GM04504 (cell line): ENCODE measurements at regions not wholly inside any gene's neighbourhood (a gene's known extent, or its start where the extent isn't known, plus 50 kb on each side); places are given as distances from the start of the nearest gene placed in this dataset.
A peak's percentile ranks its signal among the peaks of the same experiment; 100 is the strongest.

Experiments used
- DNase-seq: peaks from one replicate; pipeline ENCODE4 v3.0.0-alpha.2; 2012; ENCODE audit warnings: low read depth

- no peak for DNase-seq
Observed at GRCh38 chr6:84417260-84417659, 189.8 kb upstream of the CEP162 start.

DNA sequence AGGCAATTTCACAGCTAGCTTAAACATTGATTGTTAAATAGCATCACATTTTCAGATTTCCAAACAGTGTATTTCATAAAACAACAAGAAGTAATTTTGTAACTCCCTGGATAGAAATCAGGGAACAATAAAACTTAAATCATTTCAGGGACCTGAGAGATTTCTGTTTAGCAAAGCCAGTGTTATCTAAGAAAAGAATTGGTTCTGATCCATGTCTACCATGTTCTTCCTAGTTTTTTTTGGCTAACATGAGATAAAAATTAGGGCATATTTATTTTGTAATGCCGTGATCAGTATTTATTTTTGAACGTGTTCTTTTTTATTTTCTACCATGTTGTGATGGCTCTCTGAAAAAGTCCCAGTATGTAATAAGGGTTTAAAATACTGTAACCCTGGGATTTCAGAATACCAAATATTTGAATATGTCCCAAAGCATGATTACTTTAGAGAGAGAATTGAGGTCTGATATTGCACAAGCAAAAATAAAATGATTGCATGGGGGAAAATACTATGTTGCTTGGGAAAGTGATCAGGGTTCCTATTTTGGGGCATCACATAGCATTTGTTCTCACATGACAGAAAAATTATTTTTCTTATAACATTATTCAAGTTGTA is 188.7 kb upstream of the CEP162 start:
- DNase-seq: no peak

GRCh38 chr6:84415517-84415916 is 188.1 kb upstream of the CEP162 start:
- no peak for DNase-seq

- DNase-seq: no peak
Observed at GRCh38 chr6:84415068-84415467, 187.6 kb upstream of the CEP162 start.

GRCh38 chr6:84414531-84414930 is 187.1 kb upstream of the CEP162 start:
- DNase-seq: no peak

DNA sequence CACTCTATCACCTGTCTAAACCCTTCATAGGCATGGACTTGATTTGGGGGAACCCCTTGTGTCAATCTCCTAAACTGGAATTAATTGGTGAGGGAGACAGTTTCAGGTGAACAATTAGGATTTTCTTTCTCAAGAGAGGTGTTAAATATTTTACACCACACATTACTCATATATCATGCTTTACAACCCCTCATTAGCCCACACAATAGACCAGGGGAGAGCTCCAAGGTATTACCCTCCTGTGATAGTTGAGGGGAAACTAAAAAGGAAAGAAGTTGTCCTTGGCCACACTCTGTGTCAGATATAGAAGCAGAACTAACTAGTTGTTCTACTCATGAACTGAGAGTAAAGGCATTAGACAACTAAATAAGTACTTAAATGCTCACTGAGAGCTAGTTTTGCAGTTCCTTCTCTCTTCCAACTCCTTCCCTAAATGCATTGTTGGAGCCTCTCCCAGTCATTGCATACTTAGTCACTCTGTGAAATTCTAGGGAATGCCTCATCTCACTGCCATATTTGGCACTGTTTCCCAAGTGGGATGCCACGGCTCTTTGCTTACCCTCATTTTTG is 183.7 kb upstream of the CEP162 start:
- DNase-seq: peak; percentile 64

GRCh38 chr6:84409911-84410310 is 182.5 kb upstream of the CEP162 start:
- DNase-seq: no peak

DNA sequence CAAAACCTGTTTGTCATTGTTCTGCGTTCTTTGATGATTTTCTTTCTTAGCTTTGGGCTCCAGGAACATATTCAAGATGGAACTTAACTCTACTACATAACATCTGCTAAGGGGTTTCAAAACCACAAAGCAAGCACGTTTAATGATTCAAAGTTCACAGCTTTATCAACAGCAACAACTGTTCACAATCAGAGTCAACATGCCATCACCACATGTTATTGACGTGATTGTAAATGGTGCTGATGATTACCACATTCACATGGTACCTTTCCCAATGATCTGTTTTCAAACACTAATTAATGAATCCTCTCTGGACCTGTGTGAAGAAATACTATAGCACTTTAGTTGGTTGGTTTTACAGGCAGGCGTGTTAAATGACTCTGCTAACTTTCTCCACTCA is 180.6 kb upstream of the CEP162 start:
- DNase-seq: no peak

- no peak for DNase-seq
Observed at GRCh38 chr6:84403545-84403944, 176.1 kb upstream of the CEP162 start.

DNA sequence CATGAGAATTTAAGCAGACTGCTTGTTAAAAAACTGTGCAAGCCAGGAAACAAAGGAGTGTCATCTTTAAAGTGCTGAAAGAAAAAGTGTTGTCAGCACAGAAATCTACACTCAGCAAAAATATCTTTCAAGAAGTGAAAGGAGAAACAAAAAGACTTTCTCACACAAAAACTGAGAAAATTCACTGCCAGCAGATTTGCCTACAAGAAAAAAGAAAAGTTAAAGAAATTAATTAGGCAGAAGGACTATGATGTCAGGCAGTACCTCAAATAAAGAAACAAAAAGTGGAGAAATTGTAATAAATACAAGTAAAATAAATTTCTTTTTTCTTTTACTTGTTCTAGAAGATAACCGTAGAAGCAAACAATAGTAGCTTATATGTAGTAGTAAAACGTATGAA is 171.6 kb upstream of the CEP162 start:
- DNase-seq: no peak

GRCh38 chr6:84392261-84392660 is 164.8 kb upstream of the CEP162 start:
- no peak for DNase-seq

- no peak for DNase-seq
Observed at GRCh38 chr6:84390851-84391250, 163.4 kb upstream of the CEP162 start.

- DNase-seq: no peak
Observed at GRCh38 chr6:84390334-84390733, 162.9 kb upstream of the CEP162 start.

DNA sequence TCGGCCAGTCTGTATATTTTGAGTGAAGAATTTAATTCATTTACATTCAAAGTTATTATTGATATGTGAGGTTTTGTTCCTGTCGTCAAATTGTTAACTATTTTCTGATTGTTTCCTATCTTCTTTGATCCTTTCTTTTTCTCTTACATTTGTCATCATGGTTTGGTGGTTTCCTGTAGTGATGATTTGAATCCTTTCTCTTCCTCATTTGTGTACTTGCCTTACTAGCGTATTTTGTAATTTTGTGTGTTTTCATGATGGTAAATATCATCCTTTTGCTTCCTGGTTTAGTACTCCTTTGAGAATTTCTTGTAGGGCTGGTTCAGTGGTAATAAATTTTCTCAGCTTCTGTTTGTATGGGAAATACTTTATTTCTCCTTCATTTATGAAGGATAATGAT is 151.7 kb upstream of the CEP162 start:
- DNase-seq: no peak

- no peak for DNase-seq
Observed at GRCh38 chr6:84372290-84372689, 144.8 kb upstream of the CEP162 start.

DNA sequence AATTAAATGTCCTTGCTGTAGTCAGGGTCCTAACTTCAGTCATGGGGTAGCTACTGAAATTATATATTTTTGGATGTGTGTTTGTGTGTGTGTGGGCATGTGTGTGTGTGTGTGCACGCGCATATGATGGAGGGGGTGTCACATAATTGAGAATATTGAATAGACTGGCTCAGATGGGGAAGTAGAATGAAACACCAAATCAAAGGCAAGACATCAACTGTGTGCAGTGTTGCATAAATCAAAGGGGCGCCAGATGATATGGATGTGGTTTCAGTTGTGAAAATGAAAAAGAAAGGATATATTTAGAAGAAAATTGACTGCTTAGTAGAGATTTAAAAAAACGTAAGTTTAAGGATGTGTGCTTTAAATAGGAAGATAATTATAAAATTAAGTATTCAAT is 144.2 kb upstream of the CEP162 start:
- DNase-seq: no peak

DNA sequence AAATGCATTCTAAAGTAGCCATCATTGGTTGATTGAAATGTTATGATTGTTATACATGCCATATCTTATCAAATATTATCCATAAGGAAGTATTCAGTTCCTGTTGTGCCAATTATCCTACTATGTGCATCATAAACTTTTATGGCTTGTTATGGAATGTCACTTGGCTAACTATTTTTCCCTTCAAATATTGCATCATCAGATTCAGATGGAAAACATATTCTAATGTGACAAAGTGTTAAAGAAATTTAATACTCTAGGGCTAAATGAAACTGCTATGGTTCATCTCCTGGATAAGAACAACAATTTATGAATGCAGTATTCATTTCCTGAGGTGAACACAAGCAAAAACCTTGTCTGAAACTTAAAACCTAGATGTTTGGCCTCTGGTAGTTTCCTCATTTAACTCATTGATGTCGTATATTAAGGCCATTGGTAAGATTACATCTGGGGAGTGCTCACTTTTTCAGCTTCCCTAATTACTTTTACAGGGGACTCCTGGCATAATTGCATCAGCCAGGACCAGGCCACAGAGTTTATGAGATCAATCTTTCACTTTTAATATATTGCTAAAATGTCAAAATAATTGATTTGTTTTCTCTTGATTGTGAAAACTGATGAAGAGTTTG is 134.9 kb upstream of the CEP162 start:
- DNase-seq: no peak

- no peak for DNase-seq
Observed at GRCh38 chr6:84361372-84362192, 134.1 kb upstream of the CEP162 start.

DNA sequence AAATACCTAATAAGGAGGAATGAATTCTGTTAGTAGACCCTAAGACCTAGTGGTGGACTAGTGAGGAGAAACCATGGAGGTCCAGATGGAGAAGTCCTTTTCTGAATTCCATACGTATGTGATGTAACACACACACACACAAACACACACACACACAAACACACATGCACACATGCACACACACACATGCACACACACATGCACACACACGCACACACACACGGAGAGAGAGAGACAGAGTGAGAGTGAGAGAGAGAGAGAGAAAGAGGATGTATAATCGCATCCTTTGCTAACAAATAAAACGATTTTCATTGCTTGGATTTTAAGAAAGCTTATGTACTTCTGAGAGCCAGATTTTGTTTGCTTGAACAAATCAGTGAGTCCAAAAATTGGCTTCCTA is 132.6 kb upstream of the CEP162 start:
- DNase-seq: no peak

DNA sequence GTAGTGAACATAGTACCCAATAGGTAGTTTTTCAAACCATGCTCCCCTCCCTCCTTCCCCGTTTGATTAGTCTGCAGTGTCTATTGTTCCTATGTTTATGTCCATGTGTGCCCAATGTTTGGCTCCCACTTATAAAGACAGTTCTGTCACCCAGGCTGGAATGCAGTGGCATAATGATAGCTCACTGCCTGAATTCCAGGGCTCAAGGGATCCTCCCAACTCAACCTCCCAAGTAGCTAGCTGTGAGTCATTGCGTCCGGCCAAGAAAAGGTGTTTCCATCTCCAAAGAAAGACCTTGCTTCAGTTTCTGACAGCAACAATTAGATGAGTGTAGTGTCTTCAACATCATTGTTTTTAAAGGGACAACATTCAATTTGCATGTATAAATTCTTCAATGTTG is 131.1 kb upstream of the CEP162 start:
- no peak for DNase-seq

GRCh38 chr6:84357631-84358030 is 130.2 kb upstream of the CEP162 start:
- DNase-seq: no peak

DNA sequence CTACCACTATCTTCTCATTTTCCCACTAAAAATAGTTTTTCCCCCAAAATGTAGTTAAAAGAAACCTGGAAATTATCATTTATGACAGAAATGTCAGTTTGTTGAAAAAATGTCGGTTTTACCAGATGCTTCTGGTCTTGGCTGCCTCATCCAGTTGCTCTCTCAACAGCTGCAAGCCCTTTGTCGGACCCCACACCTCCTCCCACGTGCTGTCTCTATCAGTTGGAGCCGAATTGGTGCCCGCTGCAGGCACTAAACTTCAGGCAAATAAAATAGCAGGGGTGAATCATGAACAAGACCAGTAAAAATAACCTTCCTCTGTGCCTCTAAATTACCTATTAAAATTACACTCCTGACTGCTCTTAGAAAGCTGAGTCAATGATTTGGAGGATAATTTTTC is 129.5 kb upstream of the CEP162 start:
- no peak for DNase-seq
